HCT116 (cell line): ENCODE measurements at regions not wholly inside any gene's neighbourhood (a gene's known extent, or its start where the extent isn't known, plus 50 kb on each side); places are given as distances from the start of the nearest gene placed in this dataset.

ENCODE experiments used
- CTCF ChIP-seq, 3 experiments: fragments of 200-600 bp in 1 of 3; sonication (generic) in 1 of 3; IDR thresholded peaks in 2 of 3; conservative IDR thresholded peaks in 1 of 3; 2 replicates each; pipeline ENCODE4 v1.5.1; 2012 to 2017; ENCODE audit warnings: low read depth in 2 of 3, low read length in 2 of 3, antibody characterized with exemption in 1 of 3, borderline replicate concordance in 1 of 3, control low read depth in 1 of 3, mild to moderate bottlenecking in 1 of 3, mixed read lengths in 1 of 3, mixed run types in 1 of 3, moderate library complexity in 1 of 3; ENCODE audit not compliant: insufficient read depth in 1 of 3
- EZH2phosphoT487 ChIP-seq: fragments of 200-600 bp; IDR thresholded peaks from 2 replicates; pipeline ENCODE4 v1.6.1; 2018; ENCODE audit warnings: antibody characterized with exemption, borderline replicate concordance
- POLR2A ChIP-seq: IDR thresholded peaks from 2 replicates; pipeline ENCODE4 v1.7.0; 2011; ENCODE audit warnings: borderline replicate concordance; ENCODE audit not compliant: insufficient read depth, insufficient read length; ENCODE audit errors: extremely low read depth

DNA sequence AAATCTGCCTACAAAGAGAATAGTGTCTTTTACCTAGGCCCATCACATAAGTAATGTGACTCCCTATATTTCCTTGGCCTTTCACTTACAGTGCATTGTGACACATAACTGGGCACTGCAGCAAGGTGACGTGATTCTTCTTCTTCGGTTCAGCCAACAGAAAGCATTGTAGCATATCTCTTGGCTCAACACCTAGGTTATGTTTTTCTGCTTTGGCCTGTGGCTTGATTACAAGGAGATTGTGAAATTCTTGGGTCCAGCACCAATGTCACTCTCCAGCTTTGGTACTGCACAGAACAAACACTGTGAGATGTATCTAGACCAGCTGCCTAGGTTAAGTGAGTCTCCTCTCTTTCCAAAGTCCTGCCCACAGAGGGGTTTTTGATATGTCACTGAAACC lies 995.1 kb upstream of the TSPY4 start:
- TF ChIP-seq CTCF (IDR thresholded peaks at IDR 0.05 in 2 of 3, conservative IDR thresholded peaks at IDR 0.05 in 1 of 3; ENCODE audit: borderline replicate concordance in 1 of 3, insufficient read depth in 1 of 3, low read depth in 2 of 3, low read length in 2 of 3), result no peak
- TF ChIP-seq EZH2phosphoT487, result no peak
- no peak for TF ChIP-seq POLR2A
